H1 (cell line): ENCODE measurements at regions not wholly inside any gene's neighbourhood (a gene's known extent, or its start where the extent isn't known, plus 50 kb on each side); places are given as distances from the start of the nearest gene placed in this dataset.

Experiments used
- ATF2 ChIP-seq: IDR thresholded peaks from 2 replicates; pipeline ENCODE4 v1.6.1; 2012; ENCODE audit warnings: low read length, inconsistent platforms
- CTCF ChIP-seq, 3 experiments: IDR thresholded peaks; 1 replicate in 2 of 3; 2 replicates in 1 of 3; pipeline versions ENCODE4 v1.5.1 to v1.6.1; 2011; ENCODE audit warnings: low read length in 3 of 3, mild to moderate bottlenecking in 3 of 3, inconsistent platforms in 2 of 3, low read depth in 1 of 3, moderate library complexity in 1 of 3; ENCODE audit not compliant: insufficient read depth in 1 of 3; ENCODE audit errors: control extremely low read depth in 1 of 3
- JUND ChIP-seq: IDR thresholded peaks from 2 replicates; pipeline ENCODE4 v1.6.1; 2011; ENCODE audit warnings: mild to moderate bottlenecking, improper control_type of control experiment, low read length
- TAF7 ChIP-seq: optimal IDR thresholded peaks from 2 replicates; pipeline ENCODE3; 2011; ENCODE audit warnings: low read depth, mild to moderate bottlenecking, inconsistent platforms, low read length, moderate library complexity, borderline replicate concordance

- TF ChIP-seq CTCF (IDR thresholded peaks at IDR 0.05; ENCODE audit: control extremely low read depth in 1 of 3, insufficient read depth in 1 of 3, low read depth in 1 of 3, low read length in 3 of 3), result no peak
- no peak for TF ChIP-seq TAF7
- no peak for TF ChIP-seq ATF2
- no peak for TF ChIP-seq JUND
These were observed 891.5 kb downstream of the SUCLG1 start (continued) for GRCh38 chr2:83567551-83567950.
